Neural crest cell (in vitro differentiated cells): ENCODE measurements at regions not wholly inside any gene's neighbourhood (a gene's known extent, or its start where the extent isn't known, plus 50 kb on each side); places are given as distances from the start of the nearest gene placed in this dataset.

Source experiments
- DNase-seq: peaks from one replicate; pipeline ENCODE4 v3.0.0; 2021; ENCODE audit warnings: low read depth, mixed read lengths, low spot score
- H3K27ac Mint-ChIP-seq: one replicate; pipeline ENCODE4 v1.8.0; 2021; ENCODE audit warnings: mild to moderate bottlenecking, mixed read lengths; ENCODE audit not compliant: unreplicated experiment
- H3K27me3 Mint-ChIP-seq: 2 replicates; pipeline ENCODE4 v1.8.0; 2021; ENCODE audit warnings: low read depth, mild to moderate bottlenecking, mixed read lengths
- H3K36me3 Mint-ChIP-seq: 2 replicates; pipeline ENCODE4 v1.8.0; 2021; ENCODE audit warnings: low read depth, mild to moderate bottlenecking, mixed read lengths
- H3K4me1 Mint-ChIP-seq: 2 replicates; pipeline ENCODE4 v1.8.0; 2021; ENCODE audit warnings: mixed read lengths
- H3K4me3 Mint-ChIP-seq: one replicate; pipeline ENCODE4 v1.8.0; 2021; ENCODE audit warnings: mild to moderate bottlenecking, mixed read lengths
- H3K9me3 Mint-ChIP-seq: 2 replicates; pipeline ENCODE4 v1.8.0; 2021; ENCODE audit warnings: mixed read lengths
- CTCF ChIP-seq: fragments of 200-600 bp; sonication (generic); conservative IDR thresholded peaks from 2 replicates; pipeline ENCODE4 v1.5.0; 2021; ENCODE audit warnings: antibody characterized with exemption, mild to moderate bottlenecking

GRCh38 chr2:8614646-8615045, 67.2 kb upstream of the ID2 start:
- Mint-ChIP-seq H3K27ac (no peak overlapping the region), H3K4me3 (no peak overlapping the region), H3K9me3 (peaks cover 6% of the 10 kb centered on the region), H3K36me3 (no peaks in the 10 kb centered on the region), H3K4me1 (no peaks in the 10 kb centered on the region), H3K27me3 (no peaks in the 10 kb centered on the region)
- TF ChIP-seq CTCF, result no peak
- no peak for DNase-seq

DNA sequence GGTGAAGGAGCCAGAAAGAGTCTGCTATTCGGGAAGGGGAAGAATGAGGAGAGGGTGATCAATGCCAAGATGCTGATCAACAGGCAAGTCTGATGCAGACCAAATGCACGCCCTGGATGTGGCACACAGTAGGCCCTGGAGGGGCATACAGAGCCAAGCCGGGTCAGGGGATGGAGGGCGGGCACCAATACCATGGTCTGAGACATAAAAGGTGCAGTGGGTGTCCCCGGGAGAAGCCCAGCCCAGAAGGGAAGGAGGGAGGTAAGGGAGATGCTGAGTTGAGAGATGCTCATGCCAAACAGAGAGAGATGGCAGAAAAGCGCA, 66.6 kb upstream of the ID2 start:
- Mint-ChIP-seq H3K27me3 (no peaks in the 10 kb centered on the region), H3K9me3 (peaks cover 5% of the 10 kb centered on the region), H3K4me3 (no peak overlapping the region), H3K27ac (no peak overlapping the region), H3K4me1 (no peaks in the 10 kb centered on the region), H3K36me3 (no peaks in the 10 kb centered on the region)
- DNase-seq, result no peak
- TF ChIP-seq CTCF, result no peak

DNA sequence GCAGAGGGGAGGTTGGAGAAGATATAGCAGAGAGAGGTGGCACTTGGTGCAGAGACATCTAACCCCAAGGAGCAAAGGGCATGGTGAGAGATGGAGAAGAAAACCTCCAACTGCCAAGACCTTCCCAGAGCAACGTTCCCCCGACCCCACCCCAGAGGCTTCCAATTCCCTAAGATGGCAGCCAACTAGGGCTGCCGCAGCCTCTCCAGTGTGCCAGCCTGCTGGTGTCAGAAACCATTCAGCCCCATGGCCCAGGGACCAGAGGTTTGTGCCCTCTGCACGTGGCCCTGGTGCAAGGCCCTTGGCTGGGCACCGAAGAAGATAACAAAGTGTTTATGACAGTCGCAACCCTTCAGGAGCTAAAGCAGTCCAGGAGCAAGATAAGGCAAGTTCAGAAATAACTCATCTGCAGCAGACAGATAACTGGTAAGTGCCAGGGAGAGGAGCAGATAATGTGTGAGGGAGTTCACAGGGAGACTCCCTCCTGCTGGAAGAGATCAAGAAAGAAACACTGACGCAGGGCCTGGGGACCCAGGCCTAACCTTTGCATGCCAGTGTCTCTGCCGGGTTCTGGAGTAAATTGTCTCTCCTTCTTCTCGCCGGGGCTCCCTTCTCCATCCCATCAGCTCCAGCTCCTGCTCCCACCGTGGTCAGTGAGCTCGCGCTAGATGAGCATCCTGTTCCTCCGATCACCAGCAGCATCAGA, 66.1 kb upstream of the ID2 start:
- TF ChIP-seq CTCF, result no peak
- no peak for DNase-seq
- Mint-ChIP-seq H3K4me1 (no peaks in the 10 kb centered on the region), H3K36me3 (no peaks in the 10 kb centered on the region), H3K27me3 (no peaks in the 10 kb centered on the region), H3K9me3 (no peaks in the 10 kb centered on the region), H3K27ac (no peak overlapping the region), H3K4me3 (no peak overlapping the region)

DNA sequence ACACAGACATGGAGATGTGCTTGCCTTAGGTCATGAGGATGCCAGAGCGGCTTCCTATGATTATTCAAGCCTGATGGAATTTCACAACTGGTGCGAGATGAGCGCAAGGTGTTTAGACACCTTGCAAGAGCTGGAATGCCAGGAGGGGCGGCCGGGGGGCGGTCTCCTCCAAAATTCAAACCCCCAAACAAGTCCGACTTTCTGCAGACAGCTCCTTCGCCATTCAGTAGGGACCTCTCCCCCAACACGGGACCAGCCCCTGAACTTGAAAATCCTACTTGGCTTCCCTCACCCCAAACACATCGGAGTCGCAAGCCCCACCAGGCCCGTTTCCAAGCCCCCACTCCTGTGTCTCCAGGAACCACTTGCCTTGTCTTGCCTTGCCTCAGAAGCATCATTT, 64.8 kb upstream of the ID2 start:
- H3K4me3 Mint-ChIP-seq, result no peak overlapping the region
- DNase-seq, result no peak
- no peaks in the 10 kb centered on the region for H3K4me1 Mint-ChIP-seq
- no peaks in the 10 kb centered on the region for H3K36me3 Mint-ChIP-seq
- H3K9me3 Mint-ChIP-seq, result no peaks in the 10 kb centered on the region
- no peak overlapping the region for H3K27ac Mint-ChIP-seq
- no peak for TF ChIP-seq CTCF
- H3K27me3 Mint-ChIP-seq, result no peaks in the 10 kb centered on the region

GRCh38 chr2:8617590-8617989, 64.3 kb upstream of the ID2 start:
- H3K9me3 Mint-ChIP-seq, result no peaks in the 10 kb centered on the region
- H3K27ac Mint-ChIP-seq, result no peak overlapping the region
- no peak for DNase-seq
- no peaks in the 10 kb centered on the region for H3K36me3 Mint-ChIP-seq
- no peak for TF ChIP-seq CTCF
- H3K27me3 Mint-ChIP-seq, result no peaks in the 10 kb centered on the region
- H3K4me1 Mint-ChIP-seq, result peaks cover 2% of the 10 kb centered on the region
- no peak overlapping the region for H3K4me3 Mint-ChIP-seq

GRCh38 chr2:8619071-8619470, 62.8 kb upstream of the ID2 start:
- H3K9me3 Mint-ChIP-seq, result no peaks in the 10 kb centered on the region
- peaks cover 9% of the 10 kb centered on the region for H3K4me1 Mint-ChIP-seq
- H3K27me3 Mint-ChIP-seq, result no peaks in the 10 kb centered on the region
- no peak for TF ChIP-seq CTCF
- no peak overlapping the region for H3K4me3 Mint-ChIP-seq
- no peaks in the 10 kb centered on the region for H3K36me3 Mint-ChIP-seq
- no peak overlapping the region for H3K27ac Mint-ChIP-seq
- no peak for DNase-seq
